Transverse colon (tissue), 3 donors: ENCODE measurements at regions not wholly inside any gene's neighbourhood (a gene's known extent, or its start where the extent isn't known, plus 50 kb on each side); places are given as distances from the start of the nearest gene placed in this dataset.

Experiments
- CTCF ChIP-seq, 5 experiments: fragments of 200-600 bp in 3 of 5; fragments of 450-650 bp in 2 of 5; sonication (generic) in 3 of 5; IDR thresholded peaks; 1 replicate in 2 of 5; 2 replicates in 3 of 5; pipeline ENCODE4 v1.5.1; 2016 to 2017; ENCODE audit warnings: antibody characterized with exemption in 5 of 5, inconsistent platforms in 3 of 5, mild to moderate bottlenecking in 2 of 5, moderate library complexity in 1 of 5
- EP300 ChIP-seq: sonication (generic); formaldehyde crosslinking; IDR thresholded peaks from one replicate; pipeline ENCODE4 v1.6.1; 2017; ENCODE audit warnings: antibody characterized with exemption, low read depth
- POLR2A ChIP-seq: fragments of 450-650 bp; IDR thresholded peaks from one replicate; pipeline ENCODE4 v1.6.1; 2016; ENCODE audit warnings: antibody characterized with exemption, mild to moderate bottlenecking, moderate library complexity

GRCh38 chr2:128472789-128473174 is 154.1 kb upstream of the HS6ST1 start:
- no peak for TF ChIP-seq CTCF (IDR thresholded peaks at IDR 0.05)
- TF ChIP-seq POLR2A = no peak
- TF ChIP-seq EP300 = no peak
